ENCODE measurements at regions not wholly inside any gene's neighbourhood (a gene's known extent, or its start where the extent isn't known, plus 50 kb on each side); places are given as distances from the start of the nearest gene placed in this dataset.

DNA sequence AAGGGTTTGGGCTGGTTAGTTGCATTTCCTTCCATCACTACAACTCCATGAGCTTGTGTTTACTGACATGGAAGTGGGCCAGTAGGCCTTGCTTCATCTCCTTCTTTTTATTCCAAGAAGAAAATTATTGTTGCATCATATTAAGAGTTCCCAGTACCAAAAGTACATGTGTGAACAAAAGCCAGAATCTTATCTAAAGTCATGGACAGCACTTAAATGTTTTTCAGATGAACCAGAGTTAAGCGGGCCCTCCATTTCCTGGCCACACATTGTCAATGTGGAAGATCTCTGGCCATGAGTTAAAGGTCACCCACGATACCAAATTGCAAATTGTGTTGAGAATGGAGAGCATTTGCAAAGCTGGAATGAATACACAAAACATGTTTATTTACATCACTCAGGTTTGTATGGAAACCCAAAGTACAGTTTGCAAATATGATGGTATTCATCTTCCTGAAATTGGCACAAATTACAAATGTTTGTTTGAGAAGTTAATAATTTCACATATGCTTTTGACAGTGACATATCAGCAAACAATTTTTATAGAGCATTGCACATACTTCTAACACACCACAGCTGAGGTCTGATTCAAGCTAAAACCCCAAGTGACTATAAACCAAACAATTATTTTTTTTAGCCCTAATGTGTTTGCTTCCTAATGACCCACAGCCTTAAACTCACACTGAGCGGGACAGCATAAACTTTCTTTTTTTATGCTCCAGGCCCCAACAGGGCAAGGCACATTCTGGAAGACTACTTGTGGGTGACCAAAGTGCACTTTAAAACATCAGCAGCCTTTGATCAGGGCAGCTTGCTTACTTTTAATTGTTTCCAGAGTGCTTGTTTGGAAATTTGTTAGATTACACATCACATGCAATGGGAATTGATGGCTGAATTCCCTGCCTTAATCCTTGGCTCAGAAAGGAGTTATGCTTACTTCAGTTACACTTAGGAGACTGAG is 502.9 kb upstream of the SLIT2 start:
- H3K4me3 ChIP-seq (ENCODE audit: low read length), result no peak overlapping the region
- no peak for TF ChIP-seq CTCF (conservative IDR thresholded peaks at IDR 0.05; ENCODE audit: low read length)
- peak; percentile 96 for DNase-seq (ENCODE audit: low read depth)

DNA sequence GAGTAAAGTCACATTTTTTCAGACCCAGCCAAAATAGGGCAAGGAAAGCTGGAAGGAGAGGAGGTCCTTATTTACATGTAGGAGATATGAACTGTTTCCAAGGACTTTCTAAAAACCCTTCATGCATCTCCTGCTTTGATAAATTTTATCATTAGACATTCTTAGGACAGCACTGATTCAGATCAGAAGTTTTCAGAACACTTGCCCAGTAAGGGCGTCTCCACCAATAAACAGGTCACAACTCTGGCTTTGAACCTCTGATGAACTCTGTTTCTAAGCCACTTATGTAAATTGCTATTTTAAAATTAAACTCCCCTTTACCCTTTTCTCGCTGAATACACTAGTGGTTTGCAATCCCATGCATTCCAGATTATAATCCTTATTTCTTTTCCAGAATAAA is 505.3 kb upstream of the SLIT2 start:
- DNase-seq (ENCODE audit: low read depth), result no peak
- TF ChIP-seq CTCF (conservative IDR thresholded peaks at IDR 0.05; ENCODE audit: low read length), result no peak
- no peak overlapping the region for H3K4me3 ChIP-seq (ENCODE audit: low read length)

GRCh38 chr4:19743115-19743638 is 508.5 kb upstream of the SLIT2 start:
- no peak overlapping the region for H3K4me3 ChIP-seq (ENCODE audit: low read length)
- no peak for TF ChIP-seq CTCF (conservative IDR thresholded peaks at IDR 0.05; ENCODE audit: low read length)
- DNase-seq (ENCODE audit: low read depth), result no peak

- no peak overlapping the region for H3K4me3 ChIP-seq (ENCODE audit: low read length)
- no peak for TF ChIP-seq CTCF (conservative IDR thresholded peaks at IDR 0.05; ENCODE audit: low read length)
- DNase-seq (ENCODE audit: low read depth), result peak; percentile 78
Observed at GRCh38 chr4:19739101-19739651, 512.5 kb upstream of the SLIT2 start.

DNA sequence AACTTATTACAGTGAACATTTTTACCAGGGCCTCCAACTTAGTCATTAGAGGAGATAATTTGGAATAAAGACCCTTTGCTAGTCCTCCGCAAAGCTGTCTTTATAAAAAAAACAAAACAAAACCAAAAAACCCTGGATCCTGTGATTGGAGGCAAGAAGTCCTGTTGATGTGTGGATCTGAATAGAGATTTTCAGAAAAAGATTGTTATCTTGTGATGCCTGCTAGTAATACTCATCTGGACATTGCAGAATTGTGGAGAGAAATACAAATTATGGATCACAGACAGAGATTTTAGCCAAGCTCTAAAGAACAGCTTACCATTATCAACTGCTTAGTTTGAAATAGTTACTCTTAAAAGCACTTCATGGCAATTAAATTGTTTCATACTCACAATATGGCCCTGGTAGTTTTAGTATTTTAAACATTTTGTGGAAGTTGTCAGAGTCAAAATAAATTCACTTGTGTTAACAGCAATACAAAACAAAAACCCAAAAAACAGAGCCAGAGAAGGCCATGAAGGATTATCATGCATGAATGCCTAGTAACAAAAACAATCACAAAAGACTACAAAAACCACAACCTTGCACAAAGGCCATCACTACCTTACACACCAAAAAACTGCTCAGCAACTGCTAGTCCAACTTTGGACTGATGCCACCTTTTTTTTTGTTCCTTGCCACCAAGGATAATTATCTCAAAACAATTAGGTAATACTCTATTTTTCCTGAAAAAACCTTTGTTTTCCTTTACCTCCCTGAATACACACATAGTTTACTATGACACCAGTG is 514.5 kb upstream of the SLIT2 start:
- H3K4me3 ChIP-seq (ENCODE audit: low read length), result no peak overlapping the region
- DNase-seq (ENCODE audit: low read depth), result peak; percentile 6
- no peak for TF ChIP-seq CTCF (conservative IDR thresholded peaks at IDR 0.05; ENCODE audit: low read length)

GRCh38 chr4:19735012-19735411 is 516.7 kb upstream of the SLIT2 start:
- no peak for TF ChIP-seq CTCF (conservative IDR thresholded peaks at IDR 0.05; ENCODE audit: low read length)
- DNase-seq (ENCODE audit: low read depth), result peak; percentile 40
- no peak overlapping the region for H3K4me3 ChIP-seq (ENCODE audit: low read length)
